DND-41 (cell line): ENCODE measurements at regions not wholly inside any gene's neighbourhood (a gene's known extent, or its start where the extent isn't known, plus 50 kb on each side); places are given as distances from the start of the nearest gene placed in this dataset.

Experiments
- EZH2 ChIP-seq: IDR thresholded peaks from 3 replicates; pipeline ENCODE4 v1.6.1; 2012; ENCODE audit warnings: borderline replicate concordance, low read depth, mild to moderate bottlenecking, moderate library complexity, low read length, inconsistent platforms; ENCODE audit not compliant: severe bottlenecking
- TF ChIP-seq, protein P1 (sequence below): IDR thresholded peaks from 2 replicates; pipeline ENCODE4 v1.5.1; 2012; ENCODE audit warnings: borderline replicate concordance, low read length, moderate library complexity, mild to moderate bottlenecking; ENCODE audit not compliant: poor library complexity, severe bottlenecking; ENCODE audit errors: extremely low read depth

DNA sequence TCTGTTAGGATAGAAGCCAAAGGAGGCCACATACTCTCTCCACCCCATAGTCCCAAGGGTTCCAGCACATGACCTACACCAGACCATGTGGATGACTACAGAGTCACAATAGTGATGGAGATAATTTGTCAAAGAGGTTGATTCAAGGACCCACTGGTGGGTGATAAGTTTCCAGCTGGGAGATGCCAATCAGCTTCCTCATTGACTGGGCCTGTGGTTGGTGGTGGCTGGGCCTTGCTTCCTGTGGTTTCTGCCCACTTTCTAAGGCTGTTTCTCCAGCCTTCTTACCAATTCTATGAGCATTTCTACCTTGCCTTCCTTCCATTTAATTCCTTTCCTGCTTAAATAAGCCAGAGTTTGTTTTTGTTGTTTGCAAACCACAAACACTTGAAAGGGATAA is 95.5 kb upstream of the CPEB2 start:
- TF ChIP-seq, protein P1, sequence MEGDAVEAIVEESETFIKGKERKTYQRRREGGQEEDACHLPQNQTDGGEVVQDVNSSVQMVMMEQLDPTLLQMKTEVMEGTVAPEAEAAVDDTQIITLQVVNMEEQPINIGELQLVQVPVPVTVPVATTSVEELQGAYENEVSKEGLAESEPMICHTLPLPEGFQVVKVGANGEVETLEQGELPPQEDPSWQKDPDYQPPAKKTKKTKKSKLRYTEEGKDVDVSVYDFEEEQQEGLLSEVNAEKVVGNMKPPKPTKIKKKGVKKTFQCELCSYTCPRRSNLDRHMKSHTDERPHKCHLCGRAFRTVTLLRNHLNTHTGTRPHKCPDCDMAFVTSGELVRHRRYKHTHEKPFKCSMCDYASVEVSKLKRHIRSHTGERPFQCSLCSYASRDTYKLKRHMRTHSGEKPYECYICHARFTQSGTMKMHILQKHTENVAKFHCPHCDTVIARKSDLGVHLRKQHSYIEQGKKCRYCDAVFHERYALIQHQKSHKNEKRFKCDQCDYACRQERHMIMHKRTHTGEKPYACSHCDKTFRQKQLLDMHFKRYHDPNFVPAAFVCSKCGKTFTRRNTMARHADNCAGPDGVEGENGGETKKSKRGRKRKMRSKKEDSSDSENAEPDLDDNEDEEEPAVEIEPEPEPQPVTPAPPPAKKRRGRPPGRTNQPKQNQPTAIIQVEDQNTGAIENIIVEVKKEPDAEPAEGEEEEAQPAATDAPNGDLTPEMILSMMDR = no peak
- no peak for TF ChIP-seq EZH2
